GM12891 (cell line): ENCODE measurements at regions not wholly inside any gene's neighbourhood (a gene's known extent, or its start where the extent isn't known, plus 50 kb on each side); places are given as distances from the start of the nearest gene placed in this dataset.

Experiments used
- PAX5 ChIP-seq: IDR thresholded peaks from 2 replicates; pipeline ENCODE4 v1.6.1; 2011; ENCODE audit warnings: low read length, moderate library complexity, mild to moderate bottlenecking; ENCODE audit not compliant: insufficient read depth, severe bottlenecking
- POLR2A ChIP-seq: IDR thresholded peaks from 2 replicates; pipeline ENCODE4 v1.6.1; 2011; ENCODE audit warnings: low read depth, low read length, control low read depth
- POLR2AphosphoS5 ChIP-seq: IDR thresholded peaks from 2 replicates; pipeline ENCODE4 v1.6.1; 2011; ENCODE audit warnings: low read depth, low read length, control low read depth
- TAF1 ChIP-seq: IDR thresholded peaks from 2 replicates; pipeline ENCODE4 v1.6.1; 2011; ENCODE audit warnings: low read depth, low read length, control low read depth

DNA sequence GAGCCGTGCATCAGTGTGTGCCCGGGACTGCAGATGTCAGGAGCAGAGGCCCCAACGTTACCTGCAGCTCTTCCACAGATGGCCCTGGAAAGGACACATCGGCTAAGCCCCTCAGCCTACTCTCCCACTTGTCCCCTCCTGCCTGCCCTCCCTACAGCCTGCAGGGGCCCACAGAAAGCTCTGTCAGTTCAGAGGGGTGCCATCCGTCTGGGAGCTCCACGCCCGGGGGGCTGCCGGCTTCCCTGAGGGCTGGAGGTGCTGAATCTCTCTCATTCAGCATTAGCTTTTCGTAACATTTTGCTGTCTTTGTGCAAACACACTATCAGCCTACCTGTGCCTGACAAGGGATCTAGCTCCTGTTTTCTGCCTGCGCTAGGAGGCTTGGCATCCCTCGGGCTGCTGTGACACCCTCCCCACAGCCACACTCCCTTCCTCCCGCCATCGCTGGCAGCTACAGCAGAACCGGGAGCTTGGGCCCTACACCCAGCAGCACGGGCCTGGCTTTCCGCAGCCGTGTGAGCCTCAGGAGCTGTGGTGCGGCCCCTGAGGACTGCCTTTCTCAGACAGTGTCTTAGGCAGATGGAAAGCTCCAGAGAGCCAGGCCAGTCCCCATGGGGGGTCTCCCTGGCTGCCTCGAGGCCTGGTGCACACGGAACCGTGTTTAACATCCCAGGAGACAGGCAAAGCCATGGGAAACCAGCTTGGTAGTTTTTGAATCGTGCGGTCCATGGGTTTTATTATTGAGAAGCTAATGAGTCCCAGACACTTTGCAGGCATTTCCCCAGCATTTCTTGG lies 198.3 kb upstream of the B3GAT1 start:
- no peak for TF ChIP-seq POLR2A
- TF ChIP-seq POLR2AphosphoS5, result no peak
- TF ChIP-seq TAF1, result no peak
- TF ChIP-seq PAX5, result no peak
